ENCODE measurements at regions not wholly inside any gene's neighbourhood (a gene's known extent, or its start where the extent isn't known, plus 50 kb on each side); places are given as distances from the start of the nearest gene placed in this dataset.

DNA sequence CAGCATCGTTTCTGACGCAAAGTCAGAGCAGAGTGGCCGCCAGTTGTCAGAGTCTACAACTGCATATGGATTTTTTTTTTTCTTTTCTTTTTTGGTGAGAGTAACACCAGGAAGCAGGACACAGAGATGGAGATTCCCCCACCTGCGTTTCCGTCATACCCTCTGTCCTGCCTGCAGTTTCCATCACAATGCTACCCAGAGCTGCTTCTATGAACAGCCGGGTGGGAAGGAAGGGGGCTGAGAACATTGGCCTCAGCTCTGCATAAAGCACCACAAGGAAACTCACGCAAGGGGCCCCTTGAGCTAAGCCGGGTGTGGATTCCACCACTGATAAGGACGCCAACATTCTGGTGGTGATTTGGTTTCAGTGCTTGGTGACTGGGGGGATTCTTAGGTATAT lies 183.5 kb upstream of the AFDN start:
- Mint-ChIP-seq H3K9me3 (no peaks in the 10 kb centered on the region), H3K4me1 (no peaks in the 10 kb centered on the region), H3K36me3 (no peaks in the 10 kb centered on the region), H3K27ac (no peak overlapping the region), H3K27me3 (peaks cover 5% of the 10 kb centered on the region), H3K4me3 (no peak overlapping the region)

DNA sequence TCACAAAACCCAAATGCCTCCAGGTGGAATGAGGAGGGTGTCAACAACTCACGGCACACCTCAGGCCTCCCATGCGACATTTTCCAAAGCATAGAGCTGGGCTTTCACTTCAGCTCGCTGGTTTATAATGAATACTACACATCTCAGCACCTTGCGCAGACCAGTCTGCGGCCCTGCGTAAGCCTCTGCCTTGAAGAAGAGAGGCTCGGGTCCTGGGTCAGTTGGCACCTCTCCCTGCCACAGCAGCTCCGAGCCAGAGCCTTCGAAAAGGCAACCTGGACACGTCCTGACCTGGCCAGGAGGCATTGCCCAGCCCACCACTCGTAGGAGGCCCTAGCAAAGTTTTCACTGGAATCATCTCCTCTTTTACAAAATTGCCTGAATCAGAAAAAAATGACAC lies 183.0 kb upstream of the AFDN start:
- peaks cover 5% of the 10 kb centered on the region for H3K27me3 Mint-ChIP-seq
- H3K4me1 Mint-ChIP-seq, result no peaks in the 10 kb centered on the region
- H3K4me3 Mint-ChIP-seq, result no peak overlapping the region
- H3K36me3 Mint-ChIP-seq, result no peaks in the 10 kb centered on the region
- H3K9me3 Mint-ChIP-seq, result no peaks in the 10 kb centered on the region
- H3K27ac Mint-ChIP-seq, result no peak overlapping the region

DNA sequence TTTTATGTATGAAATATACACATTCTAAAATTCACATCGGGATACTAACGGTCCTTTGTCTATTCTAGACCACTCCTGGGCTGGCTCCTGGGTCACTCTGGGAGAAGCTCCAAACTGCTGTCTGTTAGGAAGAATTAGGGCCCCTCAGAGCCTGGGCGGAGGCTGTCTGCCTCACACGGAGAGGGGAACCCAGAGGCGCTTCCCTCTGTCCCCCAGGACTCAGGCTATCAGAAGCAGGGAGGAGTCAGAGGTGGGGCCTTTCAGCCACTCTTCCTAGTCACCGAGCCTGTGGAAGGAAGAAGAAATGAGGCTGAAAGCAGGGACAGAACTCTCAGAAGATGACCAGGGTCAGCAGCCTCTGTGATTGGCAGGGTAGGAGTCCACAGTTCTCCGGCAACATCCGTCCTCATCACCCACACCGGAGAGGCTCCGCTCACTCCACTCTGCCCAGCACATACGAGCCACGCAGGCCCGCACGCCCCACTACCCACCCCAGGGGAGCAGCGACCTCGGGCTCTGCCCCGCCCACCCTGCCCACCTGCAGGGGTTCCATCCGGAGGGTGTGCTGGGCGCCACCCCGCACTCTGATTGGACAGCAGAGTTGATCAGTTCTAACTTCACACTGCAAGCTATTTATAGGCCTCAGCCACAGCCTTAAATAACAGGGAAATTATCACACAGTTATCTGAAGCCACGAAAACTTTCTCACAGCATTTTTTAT lies 182.1 kb upstream of the AFDN start:
- H3K27me3 Mint-ChIP-seq, result peaks cover 6% of the 10 kb centered on the region
- no peaks in the 10 kb centered on the region for H3K36me3 Mint-ChIP-seq
- no peaks in the 10 kb centered on the region for H3K4me1 Mint-ChIP-seq
- no peaks in the 10 kb centered on the region for H3K9me3 Mint-ChIP-seq
- H3K4me3 Mint-ChIP-seq, result no peak overlapping the region
- no peak overlapping the region for H3K27ac Mint-ChIP-seq

DNA sequence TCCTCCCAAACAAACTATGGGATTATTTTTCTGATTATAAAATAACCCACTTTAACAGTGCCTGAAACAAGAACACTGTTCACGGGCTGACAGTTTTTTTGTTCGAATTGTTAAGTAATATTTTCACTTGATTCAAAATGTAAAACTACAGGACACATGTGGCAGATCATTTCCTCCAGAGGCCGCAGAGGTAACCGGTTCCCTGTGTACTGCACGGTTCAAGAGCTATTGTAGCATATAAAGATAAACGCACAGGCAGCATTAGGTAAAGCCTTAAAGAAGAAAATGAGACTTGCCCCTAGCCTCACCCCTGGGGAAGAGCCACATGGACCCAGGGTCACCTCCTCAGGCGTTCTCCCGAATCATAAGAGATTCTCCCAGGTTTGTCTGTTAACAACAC lies 181.3 kb upstream of the AFDN start:
- no peaks in the 10 kb centered on the region for H3K4me1 Mint-ChIP-seq
- no peaks in the 10 kb centered on the region for H3K36me3 Mint-ChIP-seq
- no peak overlapping the region for H3K4me3 Mint-ChIP-seq
- H3K9me3 Mint-ChIP-seq, result no peaks in the 10 kb centered on the region
- H3K27me3 Mint-ChIP-seq, result peaks cover 6% of the 10 kb centered on the region
- H3K27ac Mint-ChIP-seq, result no peak overlapping the region

DNA sequence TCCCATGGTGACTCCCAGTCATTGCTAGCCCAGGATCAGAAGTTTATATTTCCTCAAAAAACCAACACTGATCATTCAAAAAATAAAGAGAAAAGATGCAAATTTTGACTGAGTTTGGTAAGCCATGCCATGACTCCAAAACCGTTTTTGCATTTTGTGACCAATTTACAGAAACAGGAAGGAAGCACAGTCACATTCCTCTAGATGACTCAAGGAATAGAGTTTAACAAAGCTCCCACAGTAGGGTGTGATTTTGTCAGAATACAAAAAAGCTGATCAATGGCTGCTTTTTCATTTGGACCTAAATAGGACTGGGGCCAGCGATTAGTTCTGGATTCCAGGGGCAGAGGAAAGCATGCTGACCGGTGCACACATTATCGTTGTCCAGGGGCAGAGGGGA lies 179.4 kb upstream of the AFDN start:
- Mint-ChIP-seq H3K27me3 (peaks cover 6% of the 10 kb centered on the region), H3K9me3 (no peaks in the 10 kb centered on the region), H3K4me1 (no peaks in the 10 kb centered on the region), H3K36me3 (no peaks in the 10 kb centered on the region), H3K4me3 (no peak overlapping the region), H3K27ac (no peak overlapping the region)

DNA sequence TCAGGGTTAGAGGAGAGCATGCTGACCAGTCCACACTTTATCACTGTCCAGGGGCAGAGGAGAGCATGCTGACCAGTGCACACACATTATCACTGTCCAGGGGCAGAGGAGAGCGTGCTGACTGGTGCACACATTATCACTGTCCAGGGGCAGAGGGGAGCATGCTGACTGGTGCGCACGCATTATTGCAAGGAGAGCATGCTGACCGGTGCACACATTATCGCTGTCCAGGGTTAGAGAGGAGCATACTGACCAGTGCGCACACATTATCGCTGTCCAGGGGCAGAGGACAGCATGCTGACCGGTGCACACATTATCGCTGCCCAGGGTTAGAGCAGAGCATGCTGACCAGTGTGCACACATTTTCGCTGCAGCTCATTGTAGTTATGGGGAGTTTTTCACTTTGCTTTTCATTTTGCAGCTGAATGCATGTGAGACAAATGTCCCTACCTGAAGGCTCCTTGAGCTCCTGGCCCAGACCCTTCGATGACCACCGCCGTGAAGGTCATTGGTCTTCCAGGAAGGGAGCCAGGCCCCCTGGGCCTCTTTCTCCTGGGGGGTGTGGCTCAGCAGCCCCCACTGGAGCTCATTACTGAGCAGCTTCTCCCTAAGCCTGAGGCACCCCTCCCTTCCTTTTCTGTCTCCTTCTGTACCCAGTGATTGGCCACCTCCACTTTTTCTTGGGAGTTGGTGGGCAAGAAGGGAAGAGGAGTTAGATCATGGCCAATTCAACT lies 178.8 kb upstream of the AFDN start:
- Mint-ChIP-seq H3K9me3 (no peaks in the 10 kb centered on the region), H3K27ac (no peak overlapping the region), H3K4me1 (no peaks in the 10 kb centered on the region), H3K36me3 (no peaks in the 10 kb centered on the region), H3K27me3 (peaks cover 4% of the 10 kb centered on the region), H3K4me3 (no peak overlapping the region)

DNA sequence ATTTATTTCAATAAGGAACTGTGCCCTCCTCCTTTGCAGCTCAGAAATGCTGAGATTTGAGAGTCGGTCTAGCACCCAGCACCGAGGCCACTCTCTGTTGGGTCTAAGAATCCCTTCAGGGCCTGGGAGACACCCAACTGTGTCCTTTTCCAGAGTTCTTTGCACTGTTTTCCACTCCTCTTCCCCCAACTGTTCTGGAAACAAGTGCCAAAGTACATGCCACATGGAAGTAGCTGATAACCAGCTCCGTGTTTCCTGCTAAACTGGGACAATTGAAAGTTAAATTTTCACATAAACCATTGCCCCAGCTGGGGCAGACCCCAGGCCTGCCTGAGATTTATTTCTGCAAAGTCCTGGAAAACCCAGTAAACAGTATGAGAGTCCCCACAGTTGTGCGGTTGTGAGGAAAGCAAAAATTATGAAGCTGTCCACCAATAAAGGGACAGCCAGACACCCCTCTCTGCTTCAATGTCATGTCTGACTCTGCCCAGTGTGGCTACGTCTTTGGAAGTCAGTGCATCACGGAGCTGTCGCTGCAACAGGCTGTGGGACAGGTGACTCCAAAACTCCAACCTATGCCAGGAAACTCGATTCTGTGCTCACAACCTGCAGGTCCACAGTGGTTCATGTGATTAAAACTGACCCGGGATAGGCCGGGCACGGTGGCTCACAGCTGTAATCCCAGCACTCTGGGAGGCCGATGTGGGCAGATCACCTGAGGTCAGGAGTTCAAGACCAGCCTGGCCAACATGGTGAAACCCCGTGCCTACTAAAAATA lies 178.0 kb upstream of the AFDN start:
- Mint-ChIP-seq H3K36me3 (no peaks in the 10 kb centered on the region), H3K4me1 (no peaks in the 10 kb centered on the region), H3K27ac (no peak overlapping the region), H3K4me3 (no peak overlapping the region), H3K9me3 (no peaks in the 10 kb centered on the region), H3K27me3 (peaks cover 4% of the 10 kb centered on the region)

DNA sequence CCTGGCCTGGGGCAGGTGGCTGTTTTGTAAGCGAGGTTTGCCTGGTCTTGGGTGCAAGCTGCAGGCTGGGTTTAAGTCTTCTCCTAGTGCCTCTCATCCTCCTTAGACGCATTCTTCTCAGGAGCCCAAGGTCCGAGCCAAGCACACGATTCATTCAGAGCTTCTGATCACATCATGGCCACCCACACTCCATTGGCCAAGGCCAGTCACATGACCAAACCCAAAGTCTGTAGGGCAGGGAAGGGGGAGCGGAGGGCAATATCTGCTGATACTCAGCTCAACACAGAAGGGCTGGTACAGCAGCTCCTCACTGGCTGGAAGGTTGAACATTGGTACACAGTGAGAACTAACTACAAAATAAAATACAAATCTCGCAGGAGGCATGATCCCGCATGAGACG lies 177.2 kb upstream of the AFDN start:
- H3K27me3 Mint-ChIP-seq, result peaks cover 4% of the 10 kb centered on the region
- H3K4me3 Mint-ChIP-seq, result no peak overlapping the region
- H3K27ac Mint-ChIP-seq, result no peak overlapping the region
- no peaks in the 10 kb centered on the region for H3K4me1 Mint-ChIP-seq
- H3K9me3 Mint-ChIP-seq, result no peaks in the 10 kb centered on the region
- no peaks in the 10 kb centered on the region for H3K36me3 Mint-ChIP-seq

DNA sequence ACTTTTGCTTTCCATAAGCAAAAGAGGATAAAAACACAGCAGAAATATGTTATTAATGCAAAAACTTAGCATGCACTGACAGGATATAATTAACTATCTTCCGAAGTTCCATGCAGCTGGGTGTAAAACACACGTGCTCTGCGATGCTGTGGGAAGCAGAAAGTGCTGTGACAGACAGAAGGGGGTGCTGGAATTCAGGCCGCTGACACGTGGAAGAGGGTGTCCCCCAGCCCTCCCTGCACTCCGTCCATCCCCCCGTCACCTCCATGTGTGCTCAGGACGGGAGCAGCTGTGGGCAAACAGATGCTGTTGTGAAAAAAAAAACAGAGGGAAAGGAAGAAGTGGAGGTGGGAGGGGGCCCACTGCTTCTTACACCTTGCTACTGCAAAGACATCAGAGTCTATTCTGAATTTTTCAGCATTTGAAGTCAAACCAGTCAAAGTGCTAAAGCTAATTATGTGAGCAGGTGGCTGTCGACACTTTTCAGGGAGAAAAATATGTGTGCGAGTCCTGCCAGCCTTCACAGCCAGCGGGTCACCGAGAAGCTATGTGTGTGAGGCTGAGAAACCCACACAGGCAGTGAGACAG lies 175.9 kb upstream of the AFDN start:
- Mint-ChIP-seq H3K27me3 (peaks cover 2% of the 10 kb centered on the region), H3K9me3 (no peaks in the 10 kb centered on the region), H3K36me3 (no peaks in the 10 kb centered on the region), H3K4me1 (no peaks in the 10 kb centered on the region), H3K27ac (no peak overlapping the region), H3K4me3 (no peak overlapping the region)

DNA sequence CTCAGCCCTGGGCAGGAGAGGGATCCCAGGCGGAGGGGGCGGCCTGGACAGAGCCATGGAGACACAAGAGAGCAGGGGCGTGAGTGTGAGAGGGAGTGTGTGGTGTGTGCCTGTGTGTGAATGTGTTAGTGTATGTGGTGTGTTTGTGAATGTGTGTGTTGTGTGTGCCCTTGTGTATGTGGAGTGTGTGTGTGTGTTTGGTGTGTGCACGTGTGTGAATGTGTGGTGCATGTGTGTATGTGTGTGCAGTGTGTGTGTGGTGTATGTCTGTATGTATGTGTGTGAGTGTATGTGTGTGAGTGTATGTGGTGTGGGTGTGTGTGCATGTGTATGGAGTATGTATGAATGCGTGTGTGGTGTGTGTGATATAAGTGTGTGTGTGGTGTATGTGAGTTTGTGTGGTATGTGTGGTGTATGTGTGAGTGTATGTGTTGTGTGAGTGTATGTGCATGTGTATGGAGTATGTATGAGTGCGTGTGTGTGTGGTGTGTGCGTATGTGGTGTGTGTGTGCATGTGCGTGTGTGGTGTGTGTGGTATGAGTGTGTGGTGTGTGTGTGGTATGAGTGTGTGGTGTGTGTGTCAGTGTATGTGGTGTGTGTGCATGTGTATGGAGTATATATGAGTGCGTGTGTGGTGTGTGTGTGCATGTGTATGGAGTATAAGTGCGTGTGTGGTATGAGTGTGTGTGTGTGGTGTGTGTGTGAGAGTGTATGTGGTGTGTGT lies 175.2 kb upstream of the AFDN start:
- H3K27ac Mint-ChIP-seq, result no peak overlapping the region
- H3K4me3 Mint-ChIP-seq, result no peak overlapping the region
- H3K4me1 Mint-ChIP-seq, result no peaks in the 10 kb centered on the region
- peaks cover 2% of the 10 kb centered on the region for H3K27me3 Mint-ChIP-seq
- no peaks in the 10 kb centered on the region for H3K9me3 Mint-ChIP-seq
- no peaks in the 10 kb centered on the region for H3K36me3 Mint-ChIP-seq

DNA sequence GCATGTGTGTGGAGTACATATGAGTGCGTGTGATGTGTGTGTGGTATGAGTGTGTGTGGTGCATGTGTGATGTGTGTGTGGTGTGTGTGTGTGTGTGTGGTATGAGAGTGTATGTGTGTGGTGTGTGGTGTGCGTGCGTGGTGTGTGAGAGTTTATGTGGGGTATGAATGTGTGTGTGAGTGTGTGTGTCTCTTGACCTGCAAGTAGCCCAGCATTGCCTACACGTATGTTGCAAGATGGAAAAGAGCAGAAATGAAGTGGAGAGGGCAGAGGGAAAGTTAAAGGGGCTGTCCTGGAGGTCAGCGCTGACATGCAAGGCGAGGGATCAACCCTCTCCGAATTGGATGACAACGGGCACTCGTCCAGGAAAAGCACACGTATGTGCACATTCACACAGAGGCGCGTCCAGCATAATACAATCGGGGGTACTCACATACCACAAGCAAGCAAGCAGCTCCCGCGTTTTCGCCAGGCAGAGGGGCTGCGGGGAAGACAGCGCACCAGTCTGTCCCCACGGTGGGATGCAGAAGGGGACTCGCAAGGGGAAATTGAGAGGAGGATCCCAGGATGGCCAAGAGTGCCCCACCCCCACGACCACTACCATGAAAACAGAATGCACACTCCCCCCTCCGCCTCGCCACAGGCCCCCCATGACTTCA lies 174.5 kb upstream of the AFDN start:
- Mint-ChIP-seq H3K27ac (no peak overlapping the region), H3K4me1 (no peaks in the 10 kb centered on the region)

DNA sequence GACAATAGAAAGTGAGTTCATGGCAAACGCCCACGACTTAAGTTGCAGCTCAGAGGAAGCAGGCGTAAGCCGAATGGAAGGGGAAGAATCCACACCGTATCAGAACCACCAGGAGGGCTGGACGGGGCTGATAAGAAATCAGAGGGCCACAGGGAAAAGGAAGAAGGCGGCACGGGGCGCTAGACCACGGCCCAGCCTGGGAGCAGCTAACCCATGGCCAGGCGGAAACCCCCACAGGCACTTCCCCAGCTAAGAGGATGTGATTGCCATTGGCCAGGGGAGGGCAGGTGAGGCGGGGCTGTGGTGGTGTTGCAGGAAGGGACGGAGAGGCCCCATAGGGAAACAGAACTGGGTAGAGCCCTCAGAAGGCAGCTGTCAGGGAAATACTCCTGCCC lies 174.0 kb upstream of the AFDN start:
- Mint-ChIP-seq H3K27me3 (peaks cover 2% of the 10 kb centered on the region), H3K4me3 (no peak overlapping the region), H3K36me3 (no peaks in the 10 kb centered on the region), H3K4me1 (no peaks in the 10 kb centered on the region), H3K9me3 (no peaks in the 10 kb centered on the region), H3K27ac (no peak overlapping the region)

More for the DNA sequence above, 174.5 kb upstream of the AFDN start:
- no peak overlapping the region for H3K4me3 Mint-ChIP-seq
- H3K9me3 Mint-ChIP-seq, result no peaks in the 10 kb centered on the region
- no peaks in the 10 kb centered on the region for H3K36me3 Mint-ChIP-seq
- H3K27me3 Mint-ChIP-seq, result peaks cover 2% of the 10 kb centered on the region

DNA sequence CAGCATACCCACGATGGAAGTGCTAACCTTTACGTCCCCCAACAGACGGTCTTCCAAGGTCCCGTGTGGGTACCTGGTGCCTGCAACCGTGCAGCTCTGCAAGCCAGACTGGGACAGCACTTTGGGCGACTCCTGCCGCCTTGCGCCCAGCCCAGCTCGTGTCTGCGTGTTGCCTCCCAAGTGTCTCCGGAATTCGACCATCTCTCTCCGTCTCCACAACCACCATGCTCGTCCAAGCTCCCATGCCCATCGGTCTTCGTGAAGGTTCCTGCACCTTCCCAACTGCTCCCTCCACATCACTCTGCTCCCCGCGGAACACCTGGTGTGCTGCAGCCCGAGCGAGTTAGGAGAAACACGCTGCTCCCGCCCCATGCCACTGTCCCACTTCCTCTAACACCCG lies 173.2 kb upstream of the AFDN start:
- H3K4me1 Mint-ChIP-seq, result no peaks in the 10 kb centered on the region
- no peak overlapping the region for H3K4me3 Mint-ChIP-seq
- H3K27me3 Mint-ChIP-seq, result peaks cover 2% of the 10 kb centered on the region
- no peak overlapping the region for H3K27ac Mint-ChIP-seq
- no peaks in the 10 kb centered on the region for H3K9me3 Mint-ChIP-seq
- H3K36me3 Mint-ChIP-seq, result no peaks in the 10 kb centered on the region

DNA sequence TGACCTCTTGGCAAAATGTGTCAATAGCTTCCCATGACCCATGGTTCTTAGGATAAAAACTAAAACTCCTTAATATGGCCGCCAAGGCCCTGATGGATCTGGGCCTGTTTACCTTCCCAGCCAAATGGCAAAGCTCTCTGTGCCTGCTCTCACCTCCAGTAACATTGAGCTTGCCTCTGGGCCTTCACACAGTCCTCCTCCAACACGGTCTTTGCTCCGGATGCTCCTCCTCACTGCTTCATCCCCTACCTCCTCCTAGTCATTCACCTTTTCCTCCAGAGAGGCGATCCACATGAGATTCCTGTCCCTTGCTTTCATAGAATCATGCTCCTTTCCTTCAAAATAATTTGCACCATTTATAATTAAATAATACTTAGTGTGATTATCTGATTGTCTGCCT lies 172.3 kb upstream of the AFDN start:
- H3K4me3 Mint-ChIP-seq, result no peak overlapping the region
- peaks cover 1% of the 10 kb centered on the region for H3K27me3 Mint-ChIP-seq
- H3K4me1 Mint-ChIP-seq, result no peaks in the 10 kb centered on the region
- no peaks in the 10 kb centered on the region for H3K9me3 Mint-ChIP-seq
- H3K36me3 Mint-ChIP-seq, result no peaks in the 10 kb centered on the region
- no peak overlapping the region for H3K27ac Mint-ChIP-seq

Measured in activated naive CD4-positive, alpha-beta T cell treated with anti-CD3 and anti-CD28 coated beads, Interleukin-2, amount 50 U/mL, for 24 hours (primary cell).